HG03469 (cell line): ENCODE measurements at regions not wholly inside any gene's neighbourhood (a gene's known extent, or its start where the extent isn't known, plus 50 kb on each side); places are given as distances from the start of the nearest gene placed in this dataset.

Source experiments
- ATAC-seq: cut with Tn5 transposase; IDR thresholded peaks from one replicate; pipeline ENCODE4 v1.9.1; 2021; ENCODE audit warnings: mild to moderate bottlenecking, moderate library complexity, moderate number of reproducible peaks; ENCODE audit not compliant: unreplicated experiment

DNA sequence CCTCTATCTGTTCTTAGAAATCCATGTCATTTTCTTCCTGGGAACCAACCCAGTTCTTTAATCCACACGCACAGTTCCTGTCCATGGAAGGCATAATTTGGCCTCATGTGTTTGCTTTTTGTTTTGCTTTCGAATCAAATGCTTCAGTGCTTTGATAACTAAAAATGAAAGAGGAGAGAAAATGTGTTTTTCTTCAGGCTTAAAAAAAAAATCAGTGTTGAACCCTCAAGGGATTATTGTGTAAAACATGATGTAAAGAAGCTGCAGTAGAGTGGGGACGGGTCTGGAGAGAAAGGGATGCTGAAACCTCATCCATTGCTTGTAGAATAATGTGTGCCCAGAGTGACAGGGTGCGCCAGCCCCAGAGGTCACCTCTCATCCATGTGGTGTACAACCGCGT, 197.5 kb upstream of the JARID2 start:
- no peak for ATAC-seq

DNA sequence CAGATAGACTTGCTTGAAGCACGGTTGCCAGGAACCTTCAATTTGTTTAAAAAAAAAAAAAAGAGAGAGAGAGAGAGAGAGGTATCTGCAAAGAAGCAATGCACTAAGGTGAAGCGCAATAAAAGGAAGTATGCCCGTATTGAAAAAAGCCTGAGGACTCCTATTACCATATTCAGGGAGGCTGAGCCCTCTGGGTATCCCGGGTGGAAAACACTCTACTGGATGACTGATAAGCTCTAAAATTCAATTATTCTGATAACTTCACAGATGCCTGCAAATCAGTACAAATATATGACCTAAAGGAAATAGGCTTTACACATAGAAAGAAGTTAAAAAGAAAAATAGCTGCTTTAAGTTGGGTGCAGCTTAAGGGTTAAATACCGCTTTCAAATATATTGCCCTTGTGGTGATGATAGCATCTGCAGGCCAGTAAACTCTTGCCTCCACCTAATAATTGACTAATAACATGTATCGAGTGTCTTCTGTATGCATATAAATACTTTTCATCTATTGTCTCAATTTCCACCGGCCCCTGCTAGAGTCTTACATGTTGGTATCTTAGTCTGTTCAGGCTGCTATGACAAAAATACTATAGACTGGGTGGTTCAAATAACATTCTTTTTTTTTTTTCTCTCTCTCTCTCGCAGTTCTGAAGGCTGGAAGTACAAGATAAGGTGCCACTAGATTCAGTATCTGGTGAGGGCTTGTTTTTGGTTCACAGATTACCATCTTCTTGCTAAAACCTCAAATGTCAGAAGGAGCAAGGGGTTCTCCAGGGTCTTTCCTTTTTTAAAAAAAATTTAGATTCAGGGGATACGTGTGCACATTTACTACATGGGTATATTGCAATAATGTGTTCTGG, 187.4 kb upstream of the JARID2 start:
- no peak for ATAC-seq

DNA sequence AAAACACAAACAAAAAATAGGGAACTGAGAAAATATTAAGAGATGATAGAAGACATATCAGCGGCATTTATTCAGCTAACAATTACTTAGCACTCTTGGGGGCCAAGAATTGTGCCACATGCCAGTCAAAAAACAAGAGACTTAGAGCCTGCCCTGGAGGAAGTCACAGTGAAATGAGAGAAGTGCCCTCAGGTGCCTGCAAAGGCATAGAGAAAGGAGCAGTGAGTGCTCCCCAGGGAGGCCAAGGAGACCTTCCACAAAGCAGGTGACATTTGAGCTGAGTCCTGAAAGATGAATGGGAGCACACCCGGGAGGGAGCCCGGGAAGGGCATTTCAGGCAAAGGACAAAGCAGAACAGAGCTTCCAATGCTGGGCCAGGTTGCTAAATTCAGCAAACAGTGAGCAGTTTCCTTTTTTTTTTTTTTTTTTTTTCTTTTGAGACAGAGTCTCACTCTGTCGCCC, 184.7 kb upstream of the JARID2 start:
- ATAC-seq, result no peak

DNA sequence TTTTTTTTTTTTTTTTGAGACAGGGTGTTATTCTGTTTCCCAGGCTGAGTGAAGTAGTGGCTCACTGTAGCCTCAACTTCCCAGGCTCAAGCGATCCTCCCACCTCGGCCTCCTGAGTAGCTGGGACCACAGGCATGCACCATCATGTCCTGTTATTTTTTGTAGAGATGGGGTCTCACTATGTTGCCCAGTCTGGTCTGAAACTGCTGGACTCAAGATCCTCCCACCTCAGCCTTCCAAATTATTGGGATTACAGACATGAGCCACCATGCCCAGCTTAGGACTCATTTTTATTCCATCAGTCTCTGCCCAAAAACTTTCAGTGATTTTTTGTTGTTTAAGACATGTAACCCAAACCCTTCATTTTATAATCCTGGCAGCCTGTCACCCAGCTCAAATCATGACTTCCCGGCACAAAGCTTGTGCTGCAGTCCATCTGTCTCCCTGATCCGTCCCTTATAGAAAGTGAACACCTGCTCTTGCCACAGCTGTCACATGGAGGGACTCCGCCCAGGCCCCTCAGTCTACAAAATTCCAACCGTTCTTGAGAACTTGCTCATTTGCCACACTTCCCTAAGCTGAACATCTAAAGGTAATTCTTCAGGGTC, 183.9 kb upstream of the JARID2 start:
- ATAC-seq, result no peak

DNA sequence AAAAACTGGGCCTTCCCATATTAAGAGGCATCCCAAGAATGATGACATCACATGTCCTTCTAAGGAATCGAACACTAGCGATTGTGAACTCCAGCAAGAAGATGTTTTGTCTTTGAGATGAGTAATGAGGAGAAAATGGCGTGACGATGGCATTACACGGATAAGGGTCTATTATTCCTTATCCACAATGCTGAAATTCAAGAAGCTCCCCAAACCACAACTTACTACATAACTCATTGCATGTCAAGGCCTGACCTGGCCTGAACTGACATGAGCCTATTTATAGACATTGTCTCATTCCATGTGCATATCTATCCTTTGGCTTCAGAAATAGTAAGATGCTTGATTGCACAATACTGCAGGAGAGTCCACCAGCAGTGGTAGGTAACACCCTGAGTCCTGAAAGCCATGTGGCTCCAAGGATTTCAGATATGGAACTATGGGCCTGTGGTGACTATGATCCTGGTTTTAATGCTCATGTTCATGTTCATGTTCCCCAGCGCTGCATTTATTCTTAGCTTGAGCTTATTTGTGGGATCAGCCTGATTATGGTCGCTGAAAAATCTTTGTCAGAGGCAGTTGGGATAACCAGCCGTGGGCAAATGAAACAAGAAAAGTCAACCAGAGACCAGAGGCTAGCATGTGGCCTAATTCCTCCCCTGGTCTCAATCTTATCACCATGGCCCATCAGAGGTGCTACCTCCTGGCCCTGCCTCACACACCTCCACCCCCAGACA, 183.2 kb upstream of the JARID2 start:
- ATAC-seq, result no peak

DNA sequence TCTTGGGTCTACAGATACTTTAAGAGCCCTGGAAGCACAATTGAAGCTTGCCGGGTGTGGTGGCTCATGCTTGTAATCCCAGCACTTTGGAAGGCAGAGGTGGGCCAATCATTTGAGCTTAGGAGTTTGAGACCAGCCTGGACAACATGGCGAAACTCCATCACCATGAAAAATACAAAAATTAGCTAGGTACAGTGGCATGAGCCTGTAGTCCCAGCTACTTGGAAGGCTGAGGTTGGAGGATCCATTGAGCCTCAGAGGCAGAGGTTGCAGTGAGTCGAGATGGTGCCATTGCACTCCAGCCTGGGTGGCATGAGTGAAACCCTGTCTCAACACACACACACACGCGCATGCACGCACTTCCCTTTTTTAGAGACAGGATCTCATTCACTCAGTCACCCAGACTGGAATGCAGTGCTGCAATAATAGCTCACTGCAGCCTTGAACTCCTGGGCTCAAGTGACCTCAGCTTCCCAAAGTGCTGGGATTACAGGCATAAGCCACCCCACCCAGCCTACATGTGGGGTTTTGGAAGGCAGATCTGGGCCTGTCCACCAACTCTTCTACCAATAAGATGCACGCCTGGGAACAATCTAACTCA, 182.5 kb upstream of the JARID2 start:
- ATAC-seq, result no peak

DNA sequence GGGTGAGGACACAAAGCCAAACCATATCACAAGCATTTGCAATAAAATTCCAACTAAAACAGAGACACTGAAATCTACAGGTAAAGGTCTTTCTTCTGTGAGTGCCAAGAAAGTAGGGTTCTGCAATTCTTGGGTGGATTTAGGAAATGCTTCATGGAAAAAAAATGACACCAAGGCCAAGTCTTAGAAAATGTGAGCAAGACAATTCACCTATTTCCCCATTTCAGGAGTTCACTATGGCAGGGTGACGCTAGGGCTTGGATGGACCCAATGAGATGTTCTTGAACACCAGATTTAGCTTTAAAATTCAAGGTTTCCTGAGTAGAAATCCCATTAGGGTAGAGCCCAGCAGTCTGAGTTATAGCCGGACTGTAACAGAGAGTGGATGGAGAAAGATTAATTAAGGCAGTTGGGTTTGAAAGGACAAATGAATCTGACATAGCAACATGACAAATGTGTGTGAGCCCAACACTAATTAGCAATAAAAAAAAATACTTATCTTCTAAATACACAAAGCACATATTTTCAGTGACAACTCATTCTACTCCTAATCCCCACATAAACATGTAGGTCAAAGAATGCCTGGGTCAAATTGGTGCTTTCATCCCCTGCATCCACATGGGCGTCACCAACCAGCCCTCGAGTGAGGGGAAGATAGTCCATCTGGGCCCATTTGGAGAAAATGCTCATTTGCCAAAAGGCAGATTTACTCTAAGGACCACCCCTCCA, 180.4 kb upstream of the JARID2 start:
- ATAC-seq, result no peak

DNA sequence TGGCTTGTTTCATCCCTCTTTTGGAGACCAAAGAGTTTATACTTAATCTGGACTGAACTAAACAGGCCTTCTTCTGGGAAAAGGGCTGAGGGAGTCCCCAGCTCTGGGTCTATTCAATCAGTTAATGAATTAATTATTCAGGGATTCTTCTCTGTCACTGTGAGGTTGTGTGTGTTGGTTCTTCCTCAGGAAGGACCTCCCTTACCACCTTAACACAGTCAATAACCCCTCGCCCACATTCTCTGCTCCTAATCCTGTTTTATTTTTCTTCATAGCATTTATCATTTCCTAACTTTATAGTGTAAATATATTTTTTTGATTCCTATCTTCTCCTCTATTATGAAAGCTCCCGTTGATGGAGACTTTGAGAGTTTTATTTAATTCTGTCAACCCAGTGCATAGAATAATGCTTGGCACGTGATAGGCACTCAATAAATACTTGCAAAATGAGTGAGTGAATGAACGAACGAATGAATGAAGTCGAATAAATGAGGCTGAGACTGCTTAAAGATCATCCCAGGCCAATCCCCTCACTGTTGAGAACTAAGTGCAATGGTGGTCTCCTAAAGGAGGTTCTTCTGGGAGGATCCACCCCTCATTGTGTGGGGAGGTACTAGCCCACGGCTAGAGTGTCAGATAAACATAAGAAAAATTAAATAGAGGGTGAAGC, 179.6 kb upstream of the JARID2 start:
- ATAC-seq, result no peak

DNA sequence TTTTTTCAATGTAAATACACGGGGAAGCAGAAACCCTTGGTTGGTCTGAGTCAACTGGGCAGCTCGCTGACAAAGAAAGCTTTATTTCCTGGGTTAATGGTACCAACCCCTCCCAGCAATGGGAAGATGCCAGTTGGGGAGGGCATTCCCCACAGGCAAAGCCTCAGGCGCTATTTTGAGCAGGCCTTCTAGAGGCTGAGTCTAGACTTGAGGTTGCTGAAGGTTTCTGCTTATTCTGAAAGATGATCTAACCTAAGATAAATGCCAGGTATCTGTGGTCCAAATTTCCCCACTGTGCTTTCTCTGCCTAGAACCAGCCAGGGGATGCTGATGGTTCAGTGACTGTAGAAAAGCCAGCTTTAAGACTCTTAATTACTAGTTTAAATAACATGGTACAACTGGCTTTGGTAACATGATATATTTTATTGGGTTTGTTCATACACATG, 172.5 kb upstream of the JARID2 start:
- ATAC-seq, result no peak

DNA sequence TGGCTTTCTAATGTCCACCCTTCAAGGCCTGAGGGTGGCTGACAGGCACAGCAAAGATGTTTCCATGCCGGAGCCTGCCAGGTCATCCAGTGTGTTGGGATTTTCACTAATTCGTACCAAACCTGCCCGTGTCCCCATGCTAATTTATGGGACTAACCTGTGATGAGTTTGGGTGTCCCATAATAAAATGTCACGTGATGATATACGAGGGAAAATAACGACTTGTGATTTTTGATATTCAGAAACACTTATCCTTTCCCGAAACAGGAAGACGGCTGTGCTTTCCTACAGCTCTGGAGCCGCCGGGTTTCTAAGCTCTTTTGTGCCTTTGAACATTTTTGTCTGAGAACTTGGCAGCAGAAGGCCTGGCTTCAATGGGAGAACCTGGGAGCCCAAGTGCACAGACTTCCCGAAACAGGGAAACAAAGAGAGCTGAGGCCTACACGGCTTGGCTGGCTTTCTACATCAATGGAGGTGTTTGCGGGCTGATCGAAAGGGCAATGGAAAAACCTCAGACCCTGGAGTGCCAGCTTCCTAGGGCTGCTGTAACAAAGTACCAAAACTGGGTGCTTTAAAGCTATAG, 171.9 kb upstream of the JARID2 start:
- no peak for ATAC-seq

DNA sequence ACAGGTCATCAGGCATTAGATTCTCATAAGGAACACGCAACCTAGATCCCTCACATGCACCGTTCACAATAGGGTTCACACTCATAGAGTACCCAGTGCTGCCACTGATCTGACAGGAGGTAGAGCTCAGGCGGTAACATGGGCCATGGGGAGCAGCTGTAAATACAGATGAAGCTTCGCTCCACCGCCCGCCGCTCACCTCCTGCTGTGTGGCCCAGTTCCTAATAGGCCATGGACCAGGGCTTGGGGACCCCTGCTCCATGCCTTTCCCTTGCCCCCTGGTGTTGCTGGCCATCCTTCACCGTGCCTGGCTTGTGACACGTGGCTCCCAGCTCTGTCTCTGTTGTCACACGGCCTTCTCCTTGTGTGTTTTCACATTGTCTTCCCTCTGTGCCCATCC, 171.1 kb upstream of the JARID2 start:
- no peak for ATAC-seq

DNA sequence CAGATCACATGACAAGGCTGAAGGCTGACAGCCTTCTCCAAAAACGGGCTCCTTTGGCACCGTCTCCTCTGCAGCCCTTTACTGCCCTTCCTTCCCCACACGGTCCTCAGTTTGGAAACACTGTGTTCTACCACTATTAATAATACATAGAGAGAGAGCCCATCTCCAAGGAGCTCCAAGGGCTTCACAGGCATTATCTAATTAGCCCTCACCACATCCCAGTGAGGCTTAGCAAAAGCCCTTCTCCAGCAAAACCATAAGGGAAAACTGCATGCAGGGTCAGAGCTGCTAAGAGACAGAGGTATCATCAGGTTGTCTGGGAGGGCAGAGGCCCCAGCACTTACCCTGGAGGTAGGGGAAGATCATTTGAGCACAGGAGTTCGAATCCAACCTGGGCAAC, 169.3 kb upstream of the JARID2 start:
- no peak for ATAC-seq

DNA sequence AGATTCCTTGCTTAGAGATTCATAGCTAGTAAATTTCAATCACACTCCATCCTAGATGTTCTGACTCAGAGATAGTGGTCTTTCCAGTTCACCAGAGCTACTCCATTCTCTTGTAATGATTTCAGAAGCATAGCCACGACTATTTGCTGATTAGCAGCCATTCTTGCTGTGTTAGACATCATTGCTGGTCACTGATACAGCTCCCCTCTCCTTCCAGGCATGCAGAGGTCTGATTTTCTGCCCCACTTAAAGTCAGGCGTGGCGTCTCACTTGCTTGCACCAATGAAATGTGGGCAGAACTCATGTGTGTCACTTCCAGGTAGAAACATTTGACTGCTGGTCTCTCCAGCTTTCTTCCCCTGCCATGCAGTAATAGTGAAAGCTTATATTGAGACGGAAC, 168.9 kb upstream of the JARID2 start:
- ATAC-seq, result no peak

DNA sequence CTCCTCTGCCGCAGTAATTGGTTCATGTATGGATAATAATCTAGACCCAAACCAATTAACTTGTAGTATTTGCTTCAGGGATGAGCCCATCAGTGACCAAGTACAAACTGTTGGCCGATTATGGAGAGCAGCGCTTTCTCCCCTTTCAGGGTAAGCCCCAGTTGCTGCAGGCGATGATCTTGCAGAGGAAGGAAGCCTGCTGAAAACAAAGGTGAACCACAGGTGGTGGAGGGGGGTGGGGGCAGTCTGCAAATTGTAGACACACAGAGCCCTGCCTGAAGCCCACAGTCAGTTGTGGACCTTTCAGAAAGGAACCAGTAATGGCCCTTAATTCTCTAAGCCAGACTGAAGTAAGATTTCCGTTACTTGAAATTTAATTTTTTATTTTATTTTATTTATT, 167.9 kb upstream of the JARID2 start:
- ATAC-seq, result no peak

DNA sequence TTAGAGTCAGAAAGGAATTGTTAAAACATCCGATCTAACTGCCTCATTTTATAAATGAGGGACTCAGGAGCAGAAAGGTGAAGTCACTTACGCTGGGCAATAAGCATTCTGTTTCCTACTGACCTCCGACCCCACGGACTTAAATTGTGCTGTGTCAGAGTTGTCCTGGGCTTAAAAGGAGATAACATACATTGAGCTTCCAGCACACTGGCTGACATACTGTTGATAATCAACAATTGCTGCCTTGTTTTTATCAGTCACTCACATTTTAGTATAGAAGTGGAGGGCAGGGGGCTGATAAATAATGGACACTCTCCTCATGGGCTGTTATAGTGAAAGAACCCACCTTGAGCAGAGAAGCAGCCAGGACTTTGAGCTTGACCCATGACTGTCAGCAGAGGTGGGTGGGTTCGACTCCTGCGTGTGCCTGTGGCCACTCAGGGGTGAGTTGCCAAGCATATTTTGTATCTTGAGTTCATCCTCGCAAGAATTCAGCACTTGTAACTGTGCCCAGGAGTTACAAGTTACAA, 166.5 kb upstream of the JARID2 start:
- ATAC-seq, result no peak

DNA sequence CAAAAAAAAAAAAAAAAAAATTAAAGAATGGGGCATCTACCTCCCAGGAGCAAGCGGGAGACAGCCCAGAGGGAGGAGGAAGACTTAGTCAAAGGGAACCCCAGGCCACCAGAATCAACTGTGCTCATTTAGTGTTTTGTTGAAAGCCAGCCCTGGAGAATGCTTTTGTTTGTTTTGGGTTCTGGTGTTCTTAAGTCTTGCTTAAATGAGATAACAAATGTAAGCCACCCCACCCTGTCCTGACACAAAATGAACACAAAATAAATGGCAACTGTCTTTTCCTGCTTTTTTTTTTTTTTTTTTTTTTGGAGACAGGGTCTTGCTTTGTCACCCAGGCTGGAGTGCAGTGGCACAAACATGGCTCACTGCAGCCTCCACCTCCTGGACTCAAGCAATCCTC, 165.0 kb upstream of the JARID2 start:
- no peak for ATAC-seq

DNA sequence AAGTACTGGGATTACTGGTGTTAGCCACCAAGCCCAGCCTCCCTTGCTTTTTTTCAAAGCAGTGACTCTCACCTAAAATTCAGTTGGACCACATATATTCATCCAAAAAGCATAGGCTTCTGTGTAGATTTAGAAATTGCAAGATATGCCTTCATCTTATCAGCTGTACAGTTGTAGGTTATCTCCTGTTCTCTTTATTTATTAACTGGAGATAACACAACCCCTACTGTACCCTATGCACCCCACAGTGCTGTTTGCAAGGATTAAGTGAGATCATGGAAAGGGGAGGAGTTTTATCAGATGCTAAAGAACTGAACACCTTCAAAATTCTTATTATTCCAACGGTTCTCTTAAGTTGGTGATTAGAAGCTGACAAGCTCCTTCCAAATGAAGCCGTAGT, 164.4 kb upstream of the JARID2 start:
- ATAC-seq, result no peak

DNA sequence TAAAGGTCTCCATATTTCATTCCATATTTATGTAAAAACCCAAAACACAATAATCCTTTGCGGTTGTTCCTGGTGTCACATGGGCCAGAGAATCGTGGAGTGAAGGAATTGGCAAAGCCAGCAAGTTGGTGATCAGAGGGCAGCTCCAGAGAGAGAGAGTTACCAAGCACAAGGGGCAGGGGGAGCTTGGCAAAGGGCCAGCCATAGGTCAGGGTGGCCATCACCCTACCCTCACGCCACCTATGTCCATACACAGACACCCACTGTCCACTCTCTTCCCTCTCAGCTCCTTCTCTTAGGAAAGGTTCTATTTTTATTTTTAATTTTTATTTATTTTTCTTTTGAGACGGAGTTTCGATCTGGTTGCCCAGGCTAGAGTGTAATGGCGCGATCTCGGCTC, 163.2 kb upstream of the JARID2 start:
- no peak for ATAC-seq

DNA sequence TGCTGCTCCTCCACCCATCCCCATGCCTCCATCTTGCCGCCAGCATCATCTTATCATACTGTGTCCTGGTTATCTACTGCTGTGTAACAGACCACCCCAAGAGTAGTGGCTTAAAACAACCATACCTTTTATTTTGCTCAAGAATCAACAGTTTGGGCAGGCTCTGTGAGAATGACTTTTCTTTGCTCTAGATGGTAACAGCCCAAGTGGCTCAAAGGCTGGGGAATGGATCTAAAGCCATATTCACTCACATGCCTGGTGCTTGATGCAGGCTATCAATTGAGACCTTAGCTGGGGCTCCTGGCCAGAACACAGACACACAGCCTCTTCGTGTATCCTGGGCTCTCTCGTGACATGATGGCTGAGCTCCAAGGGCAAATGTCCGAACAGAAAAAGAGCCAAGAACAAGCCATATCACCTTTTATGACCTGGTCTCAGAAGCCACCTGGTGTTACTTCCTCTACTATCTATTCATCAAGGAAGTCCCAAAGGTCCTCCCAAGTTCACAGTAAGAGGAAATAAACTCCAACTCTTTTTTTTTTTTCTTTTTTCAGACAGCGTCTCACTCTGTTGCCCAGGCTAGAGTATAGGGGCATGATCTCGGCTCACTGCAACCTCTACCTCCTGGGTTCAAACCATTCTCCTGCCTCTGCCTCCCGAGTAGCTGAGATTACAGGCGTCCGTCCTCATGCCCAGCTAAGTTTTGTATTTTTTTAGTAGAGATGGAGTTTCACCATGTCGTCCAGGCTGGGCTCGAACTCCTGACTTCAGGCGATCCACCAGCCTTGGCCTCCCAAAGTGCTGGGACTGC, 159.3 kb upstream of the JARID2 start:
- no peak for ATAC-seq
